Type B pancreatic cell (in vitro differentiated cells): ENCODE measurements at regions not wholly inside any gene's neighbourhood (a gene's known extent, or its start where the extent isn't known, plus 50 kb on each side); places are given as distances from the start of the nearest gene placed in this dataset.

Experiments used
- DNase-seq: peaks from one replicate; pipeline ENCODE4 v3.0.0; 2021; ENCODE audit warnings: mixed read lengths; ENCODE audit not compliant: unreplicated experiment; ENCODE audit errors: extremely low spot score
- H3K27ac Mint-ChIP-seq: 2 replicates; pipeline ENCODE4 v1.8.0; 2021; ENCODE audit warnings: mild to moderate bottlenecking, mixed read lengths
- H3K27me3 Mint-ChIP-seq: 2 replicates; pipeline ENCODE4 v1.8.0; 2021; ENCODE audit warnings: mixed read lengths
- H3K36me3 Mint-ChIP-seq: 2 replicates; pipeline ENCODE4 v1.8.0; 2021; ENCODE audit warnings: mixed read lengths
- H3K4me1 Mint-ChIP-seq: one replicate; pipeline ENCODE4 v1.8.0; 2021; ENCODE audit warnings: mixed read lengths; ENCODE audit not compliant: unreplicated experiment
- H3K4me3 Mint-ChIP-seq: 2 replicates; pipeline ENCODE4 v1.8.0; 2021; ENCODE audit warnings: mild to moderate bottlenecking, mixed read lengths
- H3K9me3 Mint-ChIP-seq: 2 replicates; pipeline ENCODE4 v1.8.0; 2021; ENCODE audit warnings: mixed read lengths
- TF ChIP-seq, protein P1 (sequence below): fragments of 200-600 bp; sonication (generic); conservative IDR thresholded peaks from 2 replicates; pipeline ENCODE4 v1.5.0; 2021; ENCODE audit warnings: antibody characterized with exemption, mild to moderate bottlenecking

DNA sequence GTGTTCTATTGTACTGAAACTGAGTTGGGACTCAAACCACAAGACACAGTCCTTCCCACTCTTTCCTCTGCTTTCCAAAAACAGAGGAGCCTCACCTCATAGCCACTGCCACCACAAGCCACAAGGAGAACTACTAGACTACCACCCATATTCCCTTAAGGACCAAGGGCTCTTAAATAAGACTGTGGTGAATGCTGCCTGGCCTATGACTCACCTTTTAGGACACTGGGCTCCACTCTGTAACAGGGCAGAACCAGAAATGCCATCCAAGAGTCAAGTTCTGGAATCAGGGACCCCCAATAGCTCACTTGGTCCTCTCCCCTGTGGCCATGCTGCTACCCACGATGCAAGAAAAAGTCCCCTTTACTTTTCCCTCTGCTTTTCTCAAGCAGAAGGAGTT is 851.4 kb downstream of the BCL11A start:
- no peaks in the 10 kb centered on the region for H3K4me1 Mint-ChIP-seq
- no peaks in the 10 kb centered on the region for H3K27me3 Mint-ChIP-seq
- H3K27ac Mint-ChIP-seq = no peak overlapping the region

GRCh38 chr2:59701271-59701994 is 852.0 kb downstream of the BCL11A start:
- H3K9me3 Mint-ChIP-seq = peaks cover 4% of the 10 kb centered on the region

More for the DNA sequence above, 851.4 kb downstream of the BCL11A start:
- DNase-seq = no peak
- Mint-ChIP-seq H3K36me3 (no peaks in the 10 kb centered on the region), H3K4me3 (no peak overlapping the region), H3K9me3 (peaks cover 4% of the 10 kb centered on the region)
- TF ChIP-seq, protein P1, sequence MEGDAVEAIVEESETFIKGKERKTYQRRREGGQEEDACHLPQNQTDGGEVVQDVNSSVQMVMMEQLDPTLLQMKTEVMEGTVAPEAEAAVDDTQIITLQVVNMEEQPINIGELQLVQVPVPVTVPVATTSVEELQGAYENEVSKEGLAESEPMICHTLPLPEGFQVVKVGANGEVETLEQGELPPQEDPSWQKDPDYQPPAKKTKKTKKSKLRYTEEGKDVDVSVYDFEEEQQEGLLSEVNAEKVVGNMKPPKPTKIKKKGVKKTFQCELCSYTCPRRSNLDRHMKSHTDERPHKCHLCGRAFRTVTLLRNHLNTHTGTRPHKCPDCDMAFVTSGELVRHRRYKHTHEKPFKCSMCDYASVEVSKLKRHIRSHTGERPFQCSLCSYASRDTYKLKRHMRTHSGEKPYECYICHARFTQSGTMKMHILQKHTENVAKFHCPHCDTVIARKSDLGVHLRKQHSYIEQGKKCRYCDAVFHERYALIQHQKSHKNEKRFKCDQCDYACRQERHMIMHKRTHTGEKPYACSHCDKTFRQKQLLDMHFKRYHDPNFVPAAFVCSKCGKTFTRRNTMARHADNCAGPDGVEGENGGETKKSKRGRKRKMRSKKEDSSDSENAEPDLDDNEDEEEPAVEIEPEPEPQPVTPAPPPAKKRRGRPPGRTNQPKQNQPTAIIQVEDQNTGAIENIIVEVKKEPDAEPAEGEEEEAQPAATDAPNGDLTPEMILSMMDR = no peak

DNA sequence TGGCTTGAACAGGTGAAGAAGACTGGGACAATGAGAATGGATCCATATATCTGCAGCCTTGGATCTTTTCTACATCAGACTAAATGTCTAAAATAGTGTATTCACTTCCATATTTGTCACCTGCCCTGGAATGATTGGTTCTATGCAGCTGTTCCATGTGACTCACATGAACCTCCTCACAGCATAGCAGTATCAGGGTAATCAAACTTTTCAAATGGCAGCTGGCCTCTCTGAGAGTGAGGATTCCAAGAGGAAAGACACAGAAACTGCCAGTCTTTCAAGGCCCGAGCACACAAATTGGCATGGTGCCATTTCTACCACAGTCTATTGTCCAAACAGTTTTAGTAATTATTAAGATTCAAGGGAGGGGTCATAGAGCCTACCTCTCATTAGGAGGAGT is 859.3 kb downstream of the BCL11A start:
- no peaks in the 10 kb centered on the region for H3K4me1 Mint-ChIP-seq
- no peak overlapping the region for H3K4me3 Mint-ChIP-seq
- DNase-seq = no peak
- H3K9me3 Mint-ChIP-seq = no peaks in the 10 kb centered on the region
- H3K27ac Mint-ChIP-seq = no peak overlapping the region
- H3K27me3 Mint-ChIP-seq = no peaks in the 10 kb centered on the region
- TF ChIP-seq, protein P1 = no peak
- H3K36me3 Mint-ChIP-seq = no peaks in the 10 kb centered on the region

More at GRCh38 chr2:59701271-59701994, 852.0 kb downstream of the BCL11A start:
- TF ChIP-seq, protein P1 = no peak
- Mint-ChIP-seq H3K4me3 (no peak overlapping the region), H3K27me3 (no peaks in the 10 kb centered on the region), H3K27ac (no peak overlapping the region), H3K4me1 (no peaks in the 10 kb centered on the region), H3K36me3 (no peaks in the 10 kb centered on the region)
- DNase-seq = no peak

GRCh38 chr2:59693231-59693959 is 860.1 kb downstream of the BCL11A start:
- TF ChIP-seq, protein P1 = no peak
- Mint-ChIP-seq H3K9me3 (no peaks in the 10 kb centered on the region), H3K27me3 (no peaks in the 10 kb centered on the region), H3K27ac (no peak overlapping the region), H3K4me1 (no peaks in the 10 kb centered on the region), H3K4me3 (no peak overlapping the region), H3K36me3 (no peaks in the 10 kb centered on the region)
- DNase-seq = no peak

GRCh38 chr2:59691518-59692190 is 861.8 kb downstream of the BCL11A start:
- Mint-ChIP-seq H3K36me3 (no peaks in the 10 kb centered on the region), H3K9me3 (no peaks in the 10 kb centered on the region), H3K27me3 (no peaks in the 10 kb centered on the region), H3K27ac (no peak overlapping the region), H3K4me1 (no peaks in the 10 kb centered on the region), H3K4me3 (no peak overlapping the region)
- no peak for DNase-seq
- TF ChIP-seq, protein P1 = no peak
